H9 (cell line): ENCODE measurements at regions not wholly inside any gene's neighbourhood (a gene's known extent, or its start where the extent isn't known, plus 50 kb on each side); places are given as distances from the start of the nearest gene placed in this dataset.

Experiments used
- DNase-seq: peaks from one replicate; pipeline ENCODE4 v3.0.0-alpha.2; 2017
- H2AFZ ChIP-seq: one replicate; pipeline ENCODE4 v1.6.1; 2013; ENCODE audit warnings: mild to moderate bottlenecking, low read length, control low read depth, moderate library complexity
- H2AK5ac ChIP-seq: 2 replicates; pipeline ENCODE4 v1.6.1; 2013; ENCODE audit warnings: low read length, control low read depth, mixed read lengths; ENCODE audit not compliant: insufficient read length
- H2BK120ac ChIP-seq: one replicate; pipeline ENCODE4 v1.6.1; 2013; ENCODE audit warnings: low read depth, mild to moderate bottlenecking, low read length, control low read depth, inconsistent platforms; ENCODE audit not compliant: poor library complexity, severe bottlenecking
- H2BK12ac ChIP-seq: 2 replicates; pipeline ENCODE4 v1.6.1; 2013; ENCODE audit warnings: low read length, control low read depth, mixed read lengths, low read depth; ENCODE audit not compliant: insufficient read length
- H2BK15ac ChIP-seq: 2 replicates; pipeline ENCODE4 v1.6.1; 2013; ENCODE audit warnings: low read depth, low read length, control low read depth
- H2BK20ac ChIP-seq: one replicate; pipeline ENCODE4 v1.6.1; 2013; ENCODE audit warnings: low read depth, mild to moderate bottlenecking, low read length, control low read depth, inconsistent platforms; ENCODE audit not compliant: poor library complexity, severe bottlenecking
- H2BK5ac ChIP-seq: 2 replicates; pipeline ENCODE4 v1.6.1; 2013; ENCODE audit warnings: low read length, control low read depth, mixed read lengths; ENCODE audit not compliant: insufficient read length
- H3K14ac ChIP-seq: 2 replicates; pipeline ENCODE4 v1.6.1; 2013; ENCODE audit warnings: low read length, control low read depth; ENCODE audit not compliant: insufficient read depth
- H3K18ac ChIP-seq: 2 replicates; pipeline ENCODE4 v1.6.1; 2013; ENCODE audit warnings: low read depth, mild to moderate bottlenecking, mixed read lengths, low read length, control low read depth; ENCODE audit not compliant: insufficient read length
- H3K23ac ChIP-seq: 2 replicates; pipeline ENCODE4 v1.6.1; 2013; ENCODE audit warnings: low read length, control low read depth, mixed read lengths, low read depth; ENCODE audit not compliant: insufficient read length
- H3K23me2 ChIP-seq: 2 replicates; pipeline ENCODE4 v1.6.1; 2013; ENCODE audit warnings: low read depth, mild to moderate bottlenecking, mixed read lengths, low read length, control low read depth; ENCODE audit not compliant: insufficient read length, poor library complexity, severe bottlenecking
- H3K27ac ChIP-seq: 2 replicates; pipeline ENCODE4 v1.5.1; 2013; ENCODE audit warnings: low read length, control low read depth, mixed read lengths, low read depth; ENCODE audit not compliant: insufficient read length
- H3K27me3 ChIP-seq: 2 replicates; pipeline ENCODE4 v1.6.1; 2013; ENCODE audit warnings: low read length, control low read depth, inconsistent platforms; ENCODE audit not compliant: insufficient read depth
- H3K4ac ChIP-seq: 2 replicates; pipeline ENCODE4 v1.6.1; 2013; ENCODE audit warnings: low read depth, mild to moderate bottlenecking, control low read depth, inconsistent platforms, low read length, moderate library complexity
- H3K4me1 ChIP-seq: 2 replicates; pipeline ENCODE4 v1.6.1; 2013; ENCODE audit warnings: low read length, control low read depth, inconsistent platforms; ENCODE audit not compliant: insufficient read depth
- H3K4me2 ChIP-seq: 2 replicates; pipeline ENCODE4 v1.6.1; 2013; ENCODE audit warnings: low read length, control low read depth, mixed read lengths; ENCODE audit not compliant: insufficient read length, insufficient read depth
- H3K56ac ChIP-seq: 2 replicates; pipeline ENCODE4 v1.6.1; 2013; ENCODE audit warnings: low read depth, mild to moderate bottlenecking, mixed read lengths, low read length, control low read depth; ENCODE audit not compliant: insufficient read length
- H3K79me1 ChIP-seq: 2 replicates; pipeline ENCODE4 v1.6.1; 2013; ENCODE audit warnings: low read depth, mild to moderate bottlenecking, moderate library complexity, low read length, control low read depth, inconsistent platforms; ENCODE audit not compliant: insufficient read depth, poor library complexity, severe bottlenecking
- H3K79me2 ChIP-seq: 2 replicates; pipeline ENCODE4 v1.6.1; 2013; ENCODE audit warnings: low read length, control low read depth, inconsistent platforms; ENCODE audit not compliant: insufficient read depth
- H3K9ac ChIP-seq: 2 replicates; pipeline ENCODE4 v1.6.1; 2013; ENCODE audit warnings: low read length, control low read depth, mixed read lengths; ENCODE audit not compliant: insufficient read length; ENCODE audit errors: extremely low read depth
- H3K9me3 ChIP-seq: one replicate; pipeline ENCODE4 v1.6.1; 2013; ENCODE audit warnings: low read depth, low read length, inconsistent platforms; ENCODE audit not compliant: control insufficient read depth
- H3T11ph ChIP-seq: one replicate; pipeline ENCODE4 v1.6.1; 2013; ENCODE audit warnings: mild to moderate bottlenecking, low read length, control low read depth, inconsistent platforms
- H4K20me1 ChIP-seq: one replicate; pipeline ENCODE4 v1.6.1; 2013; ENCODE audit not compliant: control insufficient read depth, insufficient read length, insufficient read depth
- H4K5ac ChIP-seq: 2 replicates; pipeline ENCODE4 v1.6.1; 2013; ENCODE audit warnings: low read depth, mild to moderate bottlenecking, mixed read lengths, low read length, control low read depth; ENCODE audit not compliant: insufficient read length
- H4K8ac ChIP-seq: replicated peaks from 2 replicates; pipeline ENCODE4 v1.6.1; 2013; ENCODE audit warnings: low read length, control low read depth, mixed read lengths, low read depth; ENCODE audit not compliant: insufficient read length
- H4K91ac ChIP-seq: 2 replicates; pipeline ENCODE4 v1.6.1; 2013; ENCODE audit warnings: low read depth, mild to moderate bottlenecking, moderate library complexity, mixed read lengths, low read length, control low read depth; ENCODE audit not compliant: insufficient read length
- H3K27ac Mint-ChIP-seq, 3 experiments: 2 replicates in 2 of 3; 3 replicates in 1 of 3; pipeline ENCODE4 v1.8.0; 2020 to 2021; ENCODE audit warnings: mixed read lengths in 3 of 3, mild to moderate bottlenecking in 1 of 3, moderate library complexity in 1 of 3
- H3K27me3 Mint-ChIP-seq: 2 replicates; pipeline ENCODE4 v1.8.0; 2021; ENCODE audit warnings: low read depth, mild to moderate bottlenecking, moderate library complexity, mixed read lengths
- H3K36me3 Mint-ChIP-seq, 3 experiments: 2 replicates in 2 of 3; 3 replicates in 1 of 3; pipeline ENCODE4 v1.8.0; 2020 to 2021; ENCODE audit warnings: low read depth in 3 of 3, mixed read lengths in 3 of 3; ENCODE audit not compliant: insufficient read depth in 1 of 3
- H3K4me1 Mint-ChIP-seq, 2 experiments: 2 replicates each; pipeline ENCODE4 v1.8.0; 2020; ENCODE audit warnings: mixed read lengths in 2 of 2
- H3K4me3 Mint-ChIP-seq, 2 experiments: 2 replicates in 1 of 2; 3 replicates in 1 of 2; pipeline ENCODE4 v1.8.0; 2020 to 2021; ENCODE audit warnings: mild to moderate bottlenecking in 2 of 2, mixed read lengths in 2 of 2, moderate library complexity in 1 of 2
- H3K9me3 Mint-ChIP-seq, 2 experiments: 2 replicates in 1 of 2; 3 replicates in 1 of 2; pipeline ENCODE4 v1.8.0; 2020; ENCODE audit warnings: mild to moderate bottlenecking in 2 of 2, mixed read lengths in 2 of 2, moderate library complexity in 1 of 2
- WGBS: extraction: QIAGEN DNeasy Blood & Tissue Kit; methylation state at CpG from one replicate; pipeline ENCODE4 v1.1.7; 2013; ENCODE audit warnings: missing lambda C conversion rate, low lambda C conversion rate, mixed read lengths; ENCODE audit not compliant: insufficient read length; ENCODE audit errors: extremely low coverage; 5-methylcytosine and 5-hydroxymethylcytosine counted together
- TF ChIP-seq, protein P1 (sequence below): fragments of 200-600 bp; sonication (generic); conservative IDR thresholded peaks from 3 replicates; pipeline ENCODE4 v1.8.0; 2021; ENCODE audit warnings: antibody characterized with exemption, mild to moderate bottlenecking

DNA sequence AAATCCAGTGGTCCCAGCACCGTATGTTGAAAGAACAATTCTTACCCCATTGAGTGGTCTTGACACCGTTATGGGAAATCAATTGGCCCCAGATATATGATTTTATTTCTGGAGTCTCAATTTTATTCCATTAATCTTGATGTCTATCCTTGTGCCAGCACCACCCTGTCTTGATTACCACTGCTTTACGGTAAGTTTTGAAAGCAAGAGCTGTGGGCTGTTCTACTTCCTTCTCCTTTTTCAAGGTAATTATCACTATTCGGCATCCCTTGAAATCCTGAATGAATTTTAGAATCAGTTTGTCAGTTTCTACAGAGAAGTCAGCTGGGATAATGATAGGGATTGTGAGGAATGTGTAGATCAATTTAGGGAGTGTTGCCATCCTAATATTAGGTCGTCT lies 160.8 kb upstream of the SFSWAP start:
- H2AFZ ChIP-seq: no peak overlapping the region
- no peaks in the 10 kb centered on the region for H4K20me1 ChIP-seq
- H3K27me3 ChIP-seq: no peaks in the 10 kb centered on the region
- no peak overlapping the region for H3K27ac ChIP-seq
- H3K27me3 Mint-ChIP-seq: peaks cover 3% of the 10 kb centered on the region
- TF ChIP-seq, protein P1, sequence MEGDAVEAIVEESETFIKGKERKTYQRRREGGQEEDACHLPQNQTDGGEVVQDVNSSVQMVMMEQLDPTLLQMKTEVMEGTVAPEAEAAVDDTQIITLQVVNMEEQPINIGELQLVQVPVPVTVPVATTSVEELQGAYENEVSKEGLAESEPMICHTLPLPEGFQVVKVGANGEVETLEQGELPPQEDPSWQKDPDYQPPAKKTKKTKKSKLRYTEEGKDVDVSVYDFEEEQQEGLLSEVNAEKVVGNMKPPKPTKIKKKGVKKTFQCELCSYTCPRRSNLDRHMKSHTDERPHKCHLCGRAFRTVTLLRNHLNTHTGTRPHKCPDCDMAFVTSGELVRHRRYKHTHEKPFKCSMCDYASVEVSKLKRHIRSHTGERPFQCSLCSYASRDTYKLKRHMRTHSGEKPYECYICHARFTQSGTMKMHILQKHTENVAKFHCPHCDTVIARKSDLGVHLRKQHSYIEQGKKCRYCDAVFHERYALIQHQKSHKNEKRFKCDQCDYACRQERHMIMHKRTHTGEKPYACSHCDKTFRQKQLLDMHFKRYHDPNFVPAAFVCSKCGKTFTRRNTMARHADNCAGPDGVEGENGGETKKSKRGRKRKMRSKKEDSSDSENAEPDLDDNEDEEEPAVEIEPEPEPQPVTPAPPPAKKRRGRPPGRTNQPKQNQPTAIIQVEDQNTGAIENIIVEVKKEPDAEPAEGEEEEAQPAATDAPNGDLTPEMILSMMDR: no peak
- H3K4me2 ChIP-seq: no peak overlapping the region
- H4K8ac ChIP-seq: no peak overlapping the region
- H2AK5ac ChIP-seq: no peak overlapping the region
- no peak overlapping the region for H4K91ac ChIP-seq
- no peaks in the 10 kb centered on the region; a peak in 1 of 7 replicates for H3K36me3 Mint-ChIP-seq
- H2BK120ac ChIP-seq: no peak overlapping the region
- peaks cover 23 to 33% of the 10 kb centered on the region in 2 experiments for H3K4me1 Mint-ChIP-seq
- no peak overlapping the region for H2BK12ac ChIP-seq
- H3K79me2 ChIP-seq: no peaks in the 10 kb centered on the region
- H3K9ac ChIP-seq: no peak overlapping the region
- H3K23me2 ChIP-seq: no peaks in the 10 kb centered on the region
- no peak overlapping the region for H3K23ac ChIP-seq
- no CpG with 5 or more reads among the region's 5 CpGs for WGBS
- H3K14ac ChIP-seq: no peak overlapping the region
- H3K4me1 ChIP-seq: peaks cover 13% of the 10 kb centered on the region; the same call in 1 of the 2 replicates
- H2BK15ac ChIP-seq: no peak overlapping the region
- H3K27ac Mint-ChIP-seq: no peak overlapping the region
- no peak overlapping the region for H3K18ac ChIP-seq
- no peak for DNase-seq
- no peak overlapping the region for H3K4me3 Mint-ChIP-seq
- H2BK20ac ChIP-seq: no peak overlapping the region
- H3K79me1 ChIP-seq: no peaks in the 10 kb centered on the region
- no peaks in the 10 kb centered on the region for H3K9me3 ChIP-seq
- H3T11ph ChIP-seq: no peak overlapping the region
- no peak overlapping the region for H3K56ac ChIP-seq
- no peak overlapping the region for H2BK5ac ChIP-seq
- H3K4ac ChIP-seq: no peak overlapping the region
- H3K9me3 Mint-ChIP-seq: peaks cover 0 to 5% of the 10 kb centered on the region in 2 experiments; a peak in 1 of 5 replicates
- H4K5ac ChIP-seq: no peak overlapping the region
